ENCODE measurements at regions not wholly inside any gene's neighbourhood (a gene's known extent, or its start where the extent isn't known, plus 50 kb on each side); places are given as distances from the start of the nearest gene placed in this dataset.

GRCh38 chr21:35938446-35938845 lies 121.9 kb downstream of the SETD4 start:
- Histone ChIP-seq H3K79me2 (ENCODE audit: control insufficient read depth, insufficient read depth, low read length, unreplicated experiment) (no peaks in the 10 kb centered on the region), H3K27me3 (ENCODE audit: insufficient read depth, low read length) (no peaks in the 10 kb centered on the region), H3K4me1 (ENCODE audit: control insufficient read depth, insufficient read depth, low read length, unreplicated experiment) (peaks cover 12% of the 10 kb centered on the region), H3K27ac (ENCODE audit: low read depth, low read length) (no peak overlapping the region), H2AFZ (ENCODE audit: low read length, unreplicated experiment) (no peak overlapping the region), H3K4me3 (ENCODE audit: low read depth, low read length) (no peak overlapping the region), H3K36me3 (ENCODE audit: insufficient read depth, low read length) (no peaks in the 10 kb centered on the region)

GRCh38 chr21:35933466-35933865 lies 126.9 kb downstream of the SETD4 start:
- peak overlapping the region; percentile 68 for H2AFZ ChIP-seq (ENCODE audit: low read length, unreplicated experiment)
- H3K4me1 ChIP-seq (ENCODE audit: control insufficient read depth, insufficient read depth, low read length, unreplicated experiment), result peaks cover 23% of the 10 kb centered on the region
- no peaks in the 10 kb centered on the region for H3K79me2 ChIP-seq (ENCODE audit: control insufficient read depth, insufficient read depth, low read length, unreplicated experiment)
- no peaks in the 10 kb centered on the region for H3K36me3 ChIP-seq (ENCODE audit: insufficient read depth, low read length)
- H3K27ac ChIP-seq (ENCODE audit: low read depth, low read length), result peak overlapping the region; percentile 89
- no peaks in the 10 kb centered on the region for H3K27me3 ChIP-seq (ENCODE audit: insufficient read depth, low read length)
- H3K4me3 ChIP-seq (ENCODE audit: low read depth, low read length), result peak overlapping the region; percentile 17; the same call in 1 of the 2 replicates

GRCh38 chr21:35932232-35932911 lies 128.0 kb downstream of the SETD4 start:
- no peaks in the 10 kb centered on the region for H3K79me2 ChIP-seq (ENCODE audit: control insufficient read depth, insufficient read depth, low read length, unreplicated experiment)
- no peak overlapping the region for H2AFZ ChIP-seq (ENCODE audit: low read length, unreplicated experiment)
- peaks cover 23% of the 10 kb centered on the region for H3K4me1 ChIP-seq (ENCODE audit: control insufficient read depth, insufficient read depth, low read length, unreplicated experiment)
- H3K27ac ChIP-seq (ENCODE audit: low read depth, low read length), result peak overlapping the region; percentile 89
- no peaks in the 10 kb centered on the region for H3K36me3 ChIP-seq (ENCODE audit: insufficient read depth, low read length)
- H3K4me3 ChIP-seq (ENCODE audit: low read depth, low read length), result peak overlapping the region; percentile 26
- H3K27me3 ChIP-seq (ENCODE audit: insufficient read depth, low read length), result no peaks in the 10 kb centered on the region

GRCh38 chr21:35929901-35930300 lies 130.4 kb downstream of the SETD4 start:
- Histone ChIP-seq H3K4me1 (ENCODE audit: control insufficient read depth, insufficient read depth, low read length, unreplicated experiment) (peaks cover 32% of the 10 kb centered on the region), H3K27ac (ENCODE audit: low read depth, low read length) (no peak overlapping the region), H3K27me3 (ENCODE audit: insufficient read depth, low read length) (no peaks in the 10 kb centered on the region), H3K79me2 (ENCODE audit: control insufficient read depth, insufficient read depth, low read length, unreplicated experiment) (no peaks in the 10 kb centered on the region), H2AFZ (ENCODE audit: low read length, unreplicated experiment) (no peak overlapping the region), H3K4me3 (ENCODE audit: low read depth, low read length) (no peak overlapping the region), H3K36me3 (ENCODE audit: insufficient read depth, low read length) (no peaks in the 10 kb centered on the region)

GRCh38 chr21:35927262-35927661 lies 133.1 kb downstream of the SETD4 start:
- Histone ChIP-seq H3K4me3 (ENCODE audit: low read depth, low read length) (no peak overlapping the region), H3K27me3 (ENCODE audit: insufficient read depth, low read length) (no peaks in the 10 kb centered on the region), H3K79me2 (ENCODE audit: control insufficient read depth, insufficient read depth, low read length, unreplicated experiment) (no peaks in the 10 kb centered on the region), H3K27ac (ENCODE audit: low read depth, low read length) (no peak overlapping the region), H2AFZ (ENCODE audit: low read length, unreplicated experiment) (no peak overlapping the region), H3K36me3 (ENCODE audit: insufficient read depth, low read length) (no peaks in the 10 kb centered on the region), H3K4me1 (ENCODE audit: control insufficient read depth, insufficient read depth, low read length, unreplicated experiment) (peaks cover 32% of the 10 kb centered on the region)

- no peak overlapping the region for H3K4me3 ChIP-seq (ENCODE audit: low read depth, low read length)
- H3K36me3 ChIP-seq (ENCODE audit: insufficient read depth, low read length), result no peaks in the 10 kb centered on the region
- H2AFZ ChIP-seq (ENCODE audit: low read length, unreplicated experiment), result no peak overlapping the region
- no peaks in the 10 kb centered on the region for H3K27me3 ChIP-seq (ENCODE audit: insufficient read depth, low read length)
- H3K27ac ChIP-seq (ENCODE audit: low read depth, low read length), result no peak overlapping the region
- no peaks in the 10 kb centered on the region for H3K79me2 ChIP-seq (ENCODE audit: control insufficient read depth, insufficient read depth, low read length, unreplicated experiment)
- H3K4me1 ChIP-seq (ENCODE audit: control insufficient read depth, insufficient read depth, low read length, unreplicated experiment), result peaks cover 27% of the 10 kb centered on the region
Observed at GRCh38 chr21:35926003-35926740, 134.2 kb downstream of the SETD4 start.

- Histone ChIP-seq H3K27me3 (ENCODE audit: insufficient read depth, low read length) (no peaks in the 10 kb centered on the region), H3K4me3 (ENCODE audit: low read depth, low read length) (no peak overlapping the region), H3K79me2 (ENCODE audit: control insufficient read depth, insufficient read depth, low read length, unreplicated experiment) (no peaks in the 10 kb centered on the region), H3K27ac (ENCODE audit: low read depth, low read length) (peak overlapping the region; percentile 69), H2AFZ (ENCODE audit: low read length, unreplicated experiment) (no peak overlapping the region), H3K36me3 (ENCODE audit: insufficient read depth, low read length) (no peaks in the 10 kb centered on the region), H3K4me1 (ENCODE audit: control insufficient read depth, insufficient read depth, low read length, unreplicated experiment) (peaks cover 27% of the 10 kb centered on the region)
Observed at GRCh38 chr21:35925497-35925896, 134.8 kb downstream of the SETD4 start.

- Histone ChIP-seq H3K27ac (ENCODE audit: low read depth, low read length) (peak overlapping the region; percentile 69), H3K4me3 (ENCODE audit: low read depth, low read length) (no peak overlapping the region), H3K4me1 (ENCODE audit: control insufficient read depth, insufficient read depth, low read length, unreplicated experiment) (peaks cover 27% of the 10 kb centered on the region), H3K27me3 (ENCODE audit: insufficient read depth, low read length) (no peaks in the 10 kb centered on the region), H3K36me3 (ENCODE audit: insufficient read depth, low read length) (no peaks in the 10 kb centered on the region), H3K79me2 (ENCODE audit: control insufficient read depth, insufficient read depth, low read length, unreplicated experiment) (no peaks in the 10 kb centered on the region), H2AFZ (ENCODE audit: low read length, unreplicated experiment) (peak overlapping the region; percentile 14)
Observed at GRCh38 chr21:35924714-35925301, 135.5 kb downstream of the SETD4 start.

- Histone ChIP-seq H3K36me3 (ENCODE audit: insufficient read depth, low read length) (no peaks in the 10 kb centered on the region), H3K4me1 (ENCODE audit: control insufficient read depth, insufficient read depth, low read length, unreplicated experiment) (peaks cover 27% of the 10 kb centered on the region), H2AFZ (ENCODE audit: low read length, unreplicated experiment) (no peak overlapping the region), H3K27me3 (ENCODE audit: insufficient read depth, low read length) (no peaks in the 10 kb centered on the region), H3K4me3 (ENCODE audit: low read depth, low read length) (no peak overlapping the region), H3K79me2 (ENCODE audit: control insufficient read depth, insufficient read depth, low read length, unreplicated experiment) (no peaks in the 10 kb centered on the region), H3K27ac (ENCODE audit: low read depth, low read length) (peak overlapping the region; percentile 69)
Observed at GRCh38 chr21:35923971-35924370, 136.4 kb downstream of the SETD4 start.

GRCh38 chr21:35922618-35923017 lies 137.7 kb downstream of the SETD4 start:
- no peaks in the 10 kb centered on the region for H3K36me3 ChIP-seq (ENCODE audit: insufficient read depth, low read length)
- H2AFZ ChIP-seq (ENCODE audit: low read length, unreplicated experiment), result no peak overlapping the region
- peak overlapping the region; percentile 25; the same call in 1 of the 2 replicates for H3K27ac ChIP-seq (ENCODE audit: low read depth, low read length)
- no peaks in the 10 kb centered on the region for H3K27me3 ChIP-seq (ENCODE audit: insufficient read depth, low read length)
- H3K4me3 ChIP-seq (ENCODE audit: low read depth, low read length), result no peak overlapping the region
- no peaks in the 10 kb centered on the region for H3K79me2 ChIP-seq (ENCODE audit: control insufficient read depth, insufficient read depth, low read length, unreplicated experiment)
- peaks cover 27% of the 10 kb centered on the region for H3K4me1 ChIP-seq (ENCODE audit: control insufficient read depth, insufficient read depth, low read length, unreplicated experiment)

All from ACC112 (cell line).